Mammary epithelial cell (primary cell): ENCODE measurements at regions not wholly inside any gene's neighbourhood (a gene's known extent, or its start where the extent isn't known, plus 50 kb on each side); places are given as distances from the start of the nearest gene placed in this dataset.

ENCODE experiments used
- CTCF ChIP-seq, 2 donors: IDR thresholded peaks in 1 of 2; conservative IDR thresholded peaks in 1 of 2; 2 replicates each; pipeline ENCODE4 v1.5.1; 2011 to 2012; ENCODE audit warnings: inconsistent platforms in 2 of 2, low read length in 2 of 2, mild to moderate bottlenecking in 2 of 2, control low read depth in 1 of 2, low read depth in 1 of 2; ENCODE audit not compliant: insufficient read depth in 1 of 2; ENCODE audit errors: extremely low read depth in 1 of 2
- EZH2 ChIP-seq: IDR thresholded peaks from 2 replicates; pipeline ENCODE4 v1.6.1; 2012; ENCODE audit warnings: low read length, inconsistent platforms, borderline replicate concordance

- TF ChIP-seq CTCF (conservative IDR thresholded peaks at IDR 0.05 in 1 of 2, IDR thresholded peaks at IDR 0.05 in 1 of 2; ENCODE audit: extremely low read depth in 1 of 2, insufficient read depth in 1 of 2, low read depth in 1 of 2, low read length in 2 of 2) (no peak), EZH2 (no peak)
Observed at GRCh38 chr3:31432897-31433678, 99.6 kb upstream of the STT3B start.
